Large intestine (tissue), 3 donors: ENCODE measurements at regions not wholly inside any gene's neighbourhood (a gene's known extent, or its start where the extent isn't known, plus 50 kb on each side); places are given as distances from the start of the nearest gene placed in this dataset.

Experiments
- DNase-seq, 2 donors: peaks; one replicate each; pipeline versions ENCODE4 v3.0.0 to v3.0.0-alpha.2; 2013
- H3K27ac ChIP-seq: one replicate; pipeline ENCODE4 v1.5.1; 2013; ENCODE audit warnings: low read length
- H3K27me3 ChIP-seq: 2 replicates; pipeline ENCODE4 v1.6.1; 2013; ENCODE audit warnings: low read length; ENCODE audit not compliant: control insufficient read depth, insufficient read depth
- H3K36me3 ChIP-seq: 2 replicates; pipeline ENCODE4 v1.6.1; 2013; ENCODE audit warnings: low read length; ENCODE audit not compliant: control insufficient read depth, insufficient read depth
- H3K4me1 ChIP-seq: one replicate; pipeline ENCODE4 v1.6.1; 2013; ENCODE audit warnings: low read length; ENCODE audit not compliant: control insufficient read depth, insufficient read depth
- H3K4me3 ChIP-seq: one replicate; pipeline ENCODE4 v1.5.1; 2013; ENCODE audit warnings: low read length
- H3K9me3 ChIP-seq: one replicate; pipeline ENCODE4 v1.6.1; 2013; ENCODE audit warnings: mild to moderate bottlenecking, low read depth, low read length, moderate library complexity; ENCODE audit not compliant: control insufficient read depth
- WGBS: methylation state at CpG from one replicate; pipeline ENCODE4 v1.1.5; 2013; ENCODE audit warnings: low lambda C conversion rate; ENCODE audit not compliant: insufficient coverage; 5-methylcytosine and 5-hydroxymethylcytosine counted together

GRCh38 chr9:87178302-87178701 lies 231.0 kb upstream of the GAS1 start:
- no peaks in the 10 kb centered on the region for H3K4me1 ChIP-seq

GRCh38 chr9:87179553-87180340 lies 232.4 kb upstream of the GAS1 start:
- no peak for DNase-seq
- Histone ChIP-seq H3K4me3 (no peak overlapping the region), H3K27me3 (no peaks in the 10 kb centered on the region), H3K27ac (no peak overlapping the region), H3K4me1 (no peaks in the 10 kb centered on the region), H3K9me3 (no peaks in the 10 kb centered on the region), H3K36me3 (no peaks in the 10 kb centered on the region)
- WGBS: 20% methylated on average over 1 of the region's 7 CpGs

More at GRCh38 chr9:87178302-87178701, 231.0 kb upstream of the GAS1 start:
- Histone ChIP-seq H3K27ac (no peak overlapping the region), H3K27me3 (no peaks in the 10 kb centered on the region), H3K9me3 (no peaks in the 10 kb centered on the region), H3K36me3 (no peaks in the 10 kb centered on the region), H3K4me3 (no peak overlapping the region)
- no peak for DNase-seq

GRCh38 chr9:87180361-87180760 lies 233.1 kb upstream of the GAS1 start:
- no peaks in the 10 kb centered on the region for H3K27me3 ChIP-seq
- no peak for DNase-seq
- 100% methylated on average over 1 of the region's 5 CpGs for WGBS
- no peak overlapping the region for H3K27ac ChIP-seq
- H3K4me1 ChIP-seq: no peaks in the 10 kb centered on the region
- H3K4me3 ChIP-seq: no peak overlapping the region
- no peaks in the 10 kb centered on the region for H3K9me3 ChIP-seq
- no peaks in the 10 kb centered on the region for H3K36me3 ChIP-seq

- H3K27me3 ChIP-seq: no peaks in the 10 kb centered on the region
- no peak overlapping the region for H3K27ac ChIP-seq
- no peaks in the 10 kb centered on the region for H3K36me3 ChIP-seq
- H3K4me1 ChIP-seq: no peaks in the 10 kb centered on the region
- WGBS: 100% methylated on average over 1 of the region's 2 CpGs
- no peak overlapping the region for H3K4me3 ChIP-seq
- no peaks in the 10 kb centered on the region for H3K9me3 ChIP-seq
- DNase-seq: no peak
Measured at GRCh38 chr9:87180841-87181240, 233.5 kb upstream of the GAS1 start.

GRCh38 chr9:87181670-87182069 lies 234.4 kb upstream of the GAS1 start:
- Histone ChIP-seq H3K27ac (no peak overlapping the region), H3K36me3 (no peaks in the 10 kb centered on the region), H3K4me1 (no peaks in the 10 kb centered on the region), H3K4me3 (no peak overlapping the region), H3K27me3 (no peaks in the 10 kb centered on the region), H3K9me3 (no peaks in the 10 kb centered on the region)
- no CpG with 5 or more reads among the region's 1 CpG for WGBS
- DNase-seq: no peak

- Histone ChIP-seq H3K27me3 (no peaks in the 10 kb centered on the region), H3K36me3 (no peaks in the 10 kb centered on the region), H3K4me1 (no peaks in the 10 kb centered on the region), H3K27ac (no peak overlapping the region), H3K4me3 (no peak overlapping the region), H3K9me3 (no peaks in the 10 kb centered on the region)
- 80% methylated on average over 1 of the region's 6 CpGs for WGBS
- DNase-seq: no peak
Measured at GRCh38 chr9:87184956-87185642, 237.8 kb upstream of the GAS1 start.

GRCh38 chr9:87187656-87188055 lies 240.3 kb upstream of the GAS1 start:
- Histone ChIP-seq H3K9me3 (no peaks in the 10 kb centered on the region), H3K36me3 (no peaks in the 10 kb centered on the region), H3K27me3 (no peaks in the 10 kb centered on the region), H3K4me1 (no peaks in the 10 kb centered on the region), H3K4me3 (no peak overlapping the region), H3K27ac (no peak overlapping the region)
- WGBS: no CpG with 5 or more reads among the region's 4 CpGs
- DNase-seq: no peak

- no peaks in the 10 kb centered on the region for H3K4me1 ChIP-seq
- H3K9me3 ChIP-seq: no peaks in the 10 kb centered on the region
- no peaks in the 10 kb centered on the region for H3K27me3 ChIP-seq
- H3K27ac ChIP-seq: no peak overlapping the region
- no peak for DNase-seq
- H3K4me3 ChIP-seq: no peak overlapping the region
- H3K36me3 ChIP-seq: no peaks in the 10 kb centered on the region
- 80% methylated on average over 1 of the region's 4 CpGs for WGBS
Measured at GRCh38 chr9:87189006-87189405, 241.7 kb upstream of the GAS1 start.

- no peak for DNase-seq
- no peaks in the 10 kb centered on the region for H3K4me1 ChIP-seq
- H3K4me3 ChIP-seq: no peak overlapping the region
- no peak overlapping the region for H3K27ac ChIP-seq
- no peaks in the 10 kb centered on the region for H3K36me3 ChIP-seq
- no peaks in the 10 kb centered on the region for H3K9me3 ChIP-seq
- peaks cover 6% of the 10 kb centered on the region for H3K27me3 ChIP-seq
- WGBS: no CpG with 5 or more reads among the region's 1 CpG
Measured at GRCh38 chr9:87193151-87193550, 245.8 kb upstream of the GAS1 start.

- Histone ChIP-seq H3K27ac (no peak overlapping the region), H3K4me1 (no peaks in the 10 kb centered on the region), H3K4me3 (no peak overlapping the region), H3K27me3 (peaks cover 6% of the 10 kb centered on the region), H3K9me3 (no peaks in the 10 kb centered on the region), H3K36me3 (no peaks in the 10 kb centered on the region)
- 62% methylated on average over 8 of the region's 9 CpGs for WGBS
- peak in 1 of 2 donors; percentile 31 for DNase-seq
Measured at GRCh38 chr9:87193925-87194868, 246.9 kb upstream of the GAS1 start.
